Left ventricle myocardium inferior (tissue), 1 donor: ENCODE measurements at regions not wholly inside any gene's neighbourhood (a gene's known extent, or its start where the extent isn't known, plus 50 kb on each side); places are given as distances from the start of the nearest gene placed in this dataset.

Experiments
- DNase-seq: peaks from one replicate; pipeline ENCODE4 v3.0.0-alpha.2; 2020
- H3K27ac ChIP-seq: fragments of 200-600 bp; replicated peaks from 2 replicates; pipeline ENCODE4 v1.8.0; 2021
- H3K27me3 ChIP-seq: fragments of 200-600 bp; 2 replicates; pipeline ENCODE4 v1.8.0; 2021; ENCODE audit warnings: low read depth
- H3K36me3 ChIP-seq: fragments of 200-600 bp; 2 replicates; pipeline ENCODE4 v1.8.0; 2021
- H3K4me1 ChIP-seq: fragments of 200-600 bp; 2 replicates; pipeline ENCODE4 v1.8.0; 2021
- H3K4me3 ChIP-seq: fragments of 200-600 bp; 2 replicates; pipeline ENCODE4 v1.8.0; 2021; ENCODE audit warnings: mild to moderate bottlenecking, moderate library complexity
- H3K9me3 ChIP-seq: fragments of 200-600 bp; replicated peaks from 2 replicates; pipeline ENCODE4 v1.8.0; 2021
- intact Hi-C: fragments of 100-400 bp; cut with micrococcal nuclease; formaldehyde crosslinking; loops from one replicate; pipeline ENCODE4 v1.11.0; 2022
- TF ChIP-seq, protein P1 (sequence below): fragments of 200-600 bp; IDR thresholded peaks from 2 replicates; pipeline ENCODE4 v1.8.0; 2021; ENCODE audit warnings: antibody characterized with exemption, mild to moderate bottlenecking, borderline replicate concordance
- donor health status: DM: no; HTN: yes; CAD: no; lungs with severe emphysema.

DNA sequence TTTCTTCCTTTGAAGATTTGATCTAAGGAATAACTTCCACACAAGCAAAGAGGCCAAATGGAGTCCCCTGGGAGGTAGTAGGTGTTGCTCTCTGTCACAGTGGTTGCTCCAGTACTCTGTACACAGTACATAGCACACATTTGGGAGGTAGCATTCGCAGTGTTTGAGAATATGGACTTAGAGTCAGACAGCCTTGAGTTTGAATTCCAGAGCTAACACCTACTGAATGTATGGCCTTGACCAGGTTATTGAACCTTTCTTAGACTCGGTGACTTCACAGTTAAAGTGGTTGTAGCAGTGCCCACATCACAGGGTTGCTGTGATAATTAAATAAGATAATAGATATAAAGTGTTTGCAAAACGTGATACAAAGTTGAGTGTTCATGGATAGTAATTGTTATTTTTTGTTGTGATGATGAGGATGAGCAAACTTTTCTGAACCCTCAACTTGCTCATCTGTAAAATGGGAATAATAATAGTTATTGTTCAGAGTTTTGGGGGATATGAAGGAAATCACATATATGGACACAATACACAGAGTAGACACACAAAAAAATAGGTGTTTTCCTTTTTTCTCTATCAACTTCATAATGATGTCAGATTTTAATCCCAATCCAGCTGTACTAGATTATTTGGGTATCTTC lies 271.6 kb upstream of the CRY1 start:
- TF ChIP-seq, protein P1, sequence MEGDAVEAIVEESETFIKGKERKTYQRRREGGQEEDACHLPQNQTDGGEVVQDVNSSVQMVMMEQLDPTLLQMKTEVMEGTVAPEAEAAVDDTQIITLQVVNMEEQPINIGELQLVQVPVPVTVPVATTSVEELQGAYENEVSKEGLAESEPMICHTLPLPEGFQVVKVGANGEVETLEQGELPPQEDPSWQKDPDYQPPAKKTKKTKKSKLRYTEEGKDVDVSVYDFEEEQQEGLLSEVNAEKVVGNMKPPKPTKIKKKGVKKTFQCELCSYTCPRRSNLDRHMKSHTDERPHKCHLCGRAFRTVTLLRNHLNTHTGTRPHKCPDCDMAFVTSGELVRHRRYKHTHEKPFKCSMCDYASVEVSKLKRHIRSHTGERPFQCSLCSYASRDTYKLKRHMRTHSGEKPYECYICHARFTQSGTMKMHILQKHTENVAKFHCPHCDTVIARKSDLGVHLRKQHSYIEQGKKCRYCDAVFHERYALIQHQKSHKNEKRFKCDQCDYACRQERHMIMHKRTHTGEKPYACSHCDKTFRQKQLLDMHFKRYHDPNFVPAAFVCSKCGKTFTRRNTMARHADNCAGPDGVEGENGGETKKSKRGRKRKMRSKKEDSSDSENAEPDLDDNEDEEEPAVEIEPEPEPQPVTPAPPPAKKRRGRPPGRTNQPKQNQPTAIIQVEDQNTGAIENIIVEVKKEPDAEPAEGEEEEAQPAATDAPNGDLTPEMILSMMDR, result no peak
- peaks cover 35% of the 10 kb centered on the region for H3K27me3 ChIP-seq
- intact Hi-C loops, result no loop called here
- no peak overlapping the region for H3K4me3 ChIP-seq
- H3K27ac ChIP-seq, result no peak overlapping the region
- no peaks in the 10 kb centered on the region for H3K9me3 ChIP-seq
- H3K4me1 ChIP-seq, result no peaks in the 10 kb centered on the region
- DNase-seq, result no peak
- no peaks in the 10 kb centered on the region for H3K36me3 ChIP-seq

DNA sequence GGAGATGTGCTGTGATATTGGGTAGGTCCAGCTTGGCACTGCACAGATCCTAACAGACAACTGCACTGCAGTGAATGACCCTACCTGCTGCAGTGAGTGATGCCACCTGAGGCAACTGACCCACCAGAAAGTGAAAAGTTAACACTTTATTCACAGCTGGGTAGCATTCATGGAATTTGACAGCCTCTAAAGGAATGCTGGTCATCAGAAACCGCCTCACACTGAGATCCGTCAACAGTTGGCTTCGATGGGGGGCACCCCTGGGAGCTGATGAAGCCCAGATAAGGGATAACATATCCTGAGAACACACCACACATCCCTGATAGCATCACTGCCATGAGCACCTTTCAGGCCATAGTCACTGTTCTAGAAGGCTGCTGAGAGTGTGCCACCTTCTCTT lies 272.4 kb upstream of the CRY1 start:
- H3K27me3 ChIP-seq, result peaks cover 29% of the 10 kb centered on the region
- H3K4me1 ChIP-seq, result no peaks in the 10 kb centered on the region
- DNase-seq, result no peak
- no peak overlapping the region for H3K27ac ChIP-seq
- no peaks in the 10 kb centered on the region for H3K36me3 ChIP-seq
- TF ChIP-seq, protein P1, result no peak
- H3K4me3 ChIP-seq, result no peak overlapping the region
- no peaks in the 10 kb centered on the region for H3K9me3 ChIP-seq
- intact Hi-C loops, result no loop called here

DNA sequence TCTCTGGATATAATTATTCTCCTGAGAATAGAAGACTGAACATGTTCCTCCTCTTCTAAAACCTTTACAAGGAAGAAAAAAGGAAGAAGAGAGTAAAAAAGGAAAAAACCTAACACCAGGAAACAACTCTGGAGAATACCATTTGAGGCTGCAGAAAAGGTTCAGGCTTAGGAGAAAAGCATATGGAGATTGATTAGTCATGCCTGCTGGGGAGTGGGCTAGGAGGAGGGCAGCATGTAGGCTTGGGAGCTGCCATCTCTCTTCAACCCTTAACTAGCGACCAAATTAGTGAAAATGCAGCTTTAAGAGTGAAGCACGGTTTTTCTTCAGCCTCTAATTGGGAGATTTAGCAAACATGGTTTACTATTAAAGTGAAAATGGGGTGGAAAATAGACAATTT lies 273.0 kb upstream of the CRY1 start:
- H3K36me3 ChIP-seq, result no peaks in the 10 kb centered on the region
- no peaks in the 10 kb centered on the region for H3K9me3 ChIP-seq
- TF ChIP-seq, protein P1, result no peak
- H3K4me1 ChIP-seq, result no peaks in the 10 kb centered on the region
- H3K27ac ChIP-seq, result no peak overlapping the region
- H3K27me3 ChIP-seq, result peaks cover 24% of the 10 kb centered on the region
- no peak overlapping the region for H3K4me3 ChIP-seq
- intact Hi-C loops, result no loop called here
- no peak for DNase-seq

DNA sequence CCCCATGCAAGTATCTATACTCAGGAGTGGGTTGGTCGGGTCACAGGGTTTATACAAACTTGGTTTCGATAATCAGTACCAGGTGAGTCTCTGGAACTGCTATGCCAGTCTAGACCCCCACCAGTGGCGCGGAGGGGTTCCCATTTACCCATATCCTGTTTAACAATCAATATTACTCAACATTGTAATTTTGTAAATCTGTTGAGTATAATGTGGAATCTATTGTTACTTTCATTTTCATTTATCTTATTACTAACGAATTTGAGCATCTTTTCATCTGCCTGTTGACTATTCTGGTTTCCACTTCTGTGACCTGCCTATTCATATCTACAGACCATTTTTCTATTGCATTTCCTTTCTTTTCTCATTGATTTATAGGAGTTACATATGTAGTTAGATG lies 275.2 kb upstream of the CRY1 start:
- intact Hi-C loops, result no loop called here
- Histone ChIP-seq H3K4me1 (no peaks in the 10 kb centered on the region), H3K9me3 (no peaks in the 10 kb centered on the region), H3K36me3 (no peaks in the 10 kb centered on the region), H3K4me3 (no peak overlapping the region), H3K27me3 (peaks cover 18% of the 10 kb centered on the region), H3K27ac (no peak overlapping the region)
- no peak for DNase-seq
- TF ChIP-seq, protein P1, result no peak

DNA sequence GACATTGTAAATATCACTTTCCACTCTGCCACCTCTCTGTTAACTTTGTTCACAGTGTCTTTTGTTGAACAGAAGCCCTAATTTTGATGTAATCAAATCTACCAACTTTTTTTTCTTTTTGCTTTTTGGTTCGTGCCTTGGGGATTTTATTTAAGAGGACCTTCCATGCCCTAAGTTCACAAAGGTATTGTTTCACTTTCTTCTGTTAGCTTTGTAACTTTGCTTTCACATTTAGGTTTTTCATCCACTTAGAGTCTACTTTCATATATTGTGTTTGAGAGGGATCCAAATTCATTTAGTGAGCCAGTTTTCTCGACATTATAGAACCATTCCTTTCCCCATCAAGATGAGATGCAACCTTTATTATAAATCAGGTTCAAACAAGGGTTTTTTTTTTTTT lies 275.7 kb upstream of the CRY1 start:
- TF ChIP-seq, protein P1, result no peak
- Histone ChIP-seq H3K27me3 (peaks cover 15% of the 10 kb centered on the region), H3K4me1 (no peaks in the 10 kb centered on the region), H3K27ac (no peak overlapping the region), H3K4me3 (no peak overlapping the region), H3K9me3 (no peaks in the 10 kb centered on the region), H3K36me3 (no peaks in the 10 kb centered on the region)
- intact Hi-C loops, result no loop called here
- no peak for DNase-seq

DNA sequence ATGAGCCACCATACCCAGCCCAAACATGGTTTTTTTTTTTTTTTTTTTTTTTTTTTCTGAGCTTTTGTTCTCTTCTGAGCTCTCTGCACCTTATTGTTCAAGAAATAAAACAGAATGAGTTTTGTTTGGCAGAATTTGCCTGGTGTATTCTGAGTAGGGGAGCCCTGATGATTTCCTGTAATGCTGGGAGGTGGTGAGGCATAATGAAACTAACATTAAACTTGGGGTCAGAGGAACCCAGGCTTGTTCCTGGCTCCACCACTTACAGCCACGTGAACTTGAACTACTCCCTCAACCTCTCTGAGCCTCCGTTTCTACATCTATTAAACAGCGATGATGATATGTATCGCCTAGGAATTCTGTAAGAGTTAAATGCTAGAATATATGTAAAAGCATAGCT lies 276.3 kb upstream of the CRY1 start:
- Histone ChIP-seq H3K27ac (no peak overlapping the region), H3K4me1 (no peaks in the 10 kb centered on the region)
- DNase-seq, result no peak

More for the DNA sequence above, 276.3 kb upstream of the CRY1 start:
- no peaks in the 10 kb centered on the region for H3K36me3 ChIP-seq
- no peak overlapping the region for H3K4me3 ChIP-seq
- intact Hi-C loops, result no loop called here
- no peaks in the 10 kb centered on the region for H3K9me3 ChIP-seq
- peaks cover 9% of the 10 kb centered on the region for H3K27me3 ChIP-seq
- TF ChIP-seq, protein P1, result no peak
